Psoas muscle (tissue), 7 donors: ENCODE measurements at regions not wholly inside any gene's neighbourhood (a gene's known extent, or its start where the extent isn't known, plus 50 kb on each side); places are given as distances from the start of the nearest gene placed in this dataset.
A peak's percentile ranks its signal among the peaks of the same experiment; 100 is the strongest.
"Not testable (repeated sequence)": the region's sequence is repeated elsewhere in the genome, so short reads cannot be mapped to it uniquely, and the experiment has no call there.

Source experiments
- ATAC-seq, 4 donors: fragments of 200-7000 bp; cut with Tn5 transposase; one replicate each; pipeline ENCODE4 v1.9.1; 2020; ENCODE audit warnings: moderate library complexity in 3 of 4, mild to moderate bottlenecking in 2 of 4
- DNase-seq, 2 donors: peaks; one replicate each; pipeline ENCODE4 v3.0.0-alpha.2; 2020
- H3K27ac ChIP-seq: fragments of 200-600 bp; one replicate; pipeline ENCODE4 v1.8.0; 2022
- H3K27me3 ChIP-seq, 3 donors: fragments of 200-600 bp in 1 of 3; one replicate each; pipeline versions ENCODE4 v1.6.1 to v1.8.0; 2013 to 2022; ENCODE audit warnings: low read length in 2 of 3, mild to moderate bottlenecking in 2 of 3, moderate library complexity in 1 of 3; ENCODE audit not compliant: insufficient read depth in 3 of 3
- H3K36me3 ChIP-seq, 2 donors: fragments of 200-600 bp in 1 of 2; one replicate each; pipeline versions ENCODE4 v1.6.1 to v1.8.0; 2013 to 2022; ENCODE audit warnings: low read depth in 1 of 2, mild to moderate bottlenecking in 1 of 2, moderate library complexity in 1 of 2; ENCODE audit not compliant: insufficient read depth in 1 of 2
- H3K4me1 ChIP-seq: fragments of 200-600 bp; one replicate; pipeline ENCODE4 v1.8.0; 2022
- H3K4me3 ChIP-seq: fragments of 200-600 bp; one replicate; pipeline ENCODE4 v1.8.0; 2022; ENCODE audit warnings: mild to moderate bottlenecking
- H3K9me3 ChIP-seq: fragments of 200-600 bp; one replicate; pipeline ENCODE4 v1.8.0; 2022
- CTCF ChIP-seq: fragments of 200-600 bp; IDR thresholded peaks from one replicate; pipeline ENCODE4 v1.8.0; 2022; ENCODE audit warnings: antibody characterized with exemption
- WGBS, 3 donors: extraction: QIAGEN DNeasy Blood & Tissue Kit; methylation state at CpG; one replicate each; pipeline versions ENCODE4 v1.1.6 to v1.1.7; 2013; 5-methylcytosine and 5-hydroxymethylcytosine counted together
- intact Hi-C, 2 donors: fragments of 100-400 bp; cut with DNase I; formaldehyde crosslinking; loops; one replicate each; pipeline versions ENCODE4 v1.11.0 to v1.14.2; 2022
- donor health status: healthy with polysubstance abuse.
- donor health status: DM: no; HTN: no; CAD: no; lungs with moderate emphysema.
- donor health status: Bipolar disorder and iron deficiency.
- donor health status: healthy.
- donor health status: DM: yes; HTN: yes; CAD: no.
- donor health status: DM: no; HTN: no; CAD: no.
- donor health status: DM: yes; HTN: yes; CAD: no.

- WGBS, 3 donors: 24 to 32% (median 31%) methylated on average over 5 to 8 of the region's 10 CpGs
- DNase-seq, ATAC-seq, H3K4me3 ChIP-seq, H3K27ac ChIP-seq, H3K27me3 ChIP-seq, H3K4me1 ChIP-seq, intact Hi-C loops, H3K9me3 ChIP-seq, H3K36me3 ChIP-seq: not testable (repeated sequence)
Measured at GRCh38 chr16:33009468-33009867, 184.6 kb upstream of the TP53TG3C start.

GRCh38 chr16:33027121-33027520 lies 166.9 kb upstream of the TP53TG3C start:
- H3K36me3 ChIP-seq, H3K27ac ChIP-seq, H3K27me3 ChIP-seq, intact Hi-C loops, ATAC-seq, H3K4me3 ChIP-seq, H3K4me1 ChIP-seq, H3K9me3 ChIP-seq: not testable (repeated sequence)
- WGBS, 3 donors: 49 to 63% (median 59%) methylated on average over 11 to 12 of the region's 15 CpGs
- peak in 1 of 2 donors; percentile 3 for DNase-seq

GRCh38 chr16:33027941-33028340 lies 166.1 kb upstream of the TP53TG3C start:
- H3K36me3 ChIP-seq, H3K27ac ChIP-seq, ATAC-seq, H3K4me3 ChIP-seq, H3K9me3 ChIP-seq, H3K27me3 ChIP-seq, intact Hi-C loops, H3K4me1 ChIP-seq: not testable (repeated sequence)
- 33 to 60% (median 52%) methylated on average over 21 to 41 of the region's 49 CpGs for WGBS, 3 donors
- DNase-seq: peak in 1 of 2 donors; percentile 3

GRCh38 chr16:33028707-33029390 lies 165.2 kb upstream of the TP53TG3C start:
- H3K27me3 ChIP-seq, H3K4me1 ChIP-seq, H3K9me3 ChIP-seq, H3K27ac ChIP-seq, H3K4me3 ChIP-seq, H3K36me3 ChIP-seq, ATAC-seq, intact Hi-C loops: not testable (repeated sequence)
- peak in 1 of 2 donors; percentile 28 for DNase-seq
- 37 to 48% (median 42%) methylated on average over 51 to 64 of the region's 69 CpGs for WGBS, 3 donors

GRCh38 chr16:33048849-33049248 lies 145.2 kb upstream of the TP53TG3C start:
- H3K27me3 ChIP-seq, H3K27ac ChIP-seq, H3K9me3 ChIP-seq, DNase-seq, H3K4me3 ChIP-seq, H3K36me3 ChIP-seq, H3K4me1 ChIP-seq, intact Hi-C loops, ATAC-seq: not testable (repeated sequence)
- WGBS, 3 donors: 22 to 29% (median 28%) methylated on average over 3 to 4 of the region's 4 CpGs

GRCh38 chr16:33059206-33059605 lies 134.8 kb upstream of the TP53TG3C start:
- intact Hi-C loops: no loop called here
- peak in 1 of 2 donors; percentile 17 for DNase-seq

GRCh38 chr16:33059654-33060421 lies 134.2 kb upstream of the TP53TG3C start:
- H3K27me3 ChIP-seq, H3K4me3 ChIP-seq, H3K27ac ChIP-seq, H3K4me1 ChIP-seq, ATAC-seq, H3K36me3 ChIP-seq, intact Hi-C loops, H3K9me3 ChIP-seq: not testable (repeated sequence)
- peak in 1 of 2 donors; percentile 35 for DNase-seq
- WGBS, 3 donors: 35 to 46% (median 44%) methylated on average over 14 to 32 of the region's 48 CpGs

More at GRCh38 chr16:33059206-33059605, 134.8 kb upstream of the TP53TG3C start:
- H3K4me3 ChIP-seq: no peak overlapping the region
- TF ChIP-seq CTCF: no peak
- H3K27me3 ChIP-seq: no peaks in the 10 kb centered on the region
- no peaks in the 10 kb centered on the region for H3K4me1 ChIP-seq
- no peaks in the 10 kb centered on the region for H3K36me3 ChIP-seq
- WGBS, 3 donors: 21 to 37% (median 32%) methylated on average over 35 to 44 of the region's 44 CpGs
- ATAC-seq: no peak
- no peak overlapping the region for H3K27ac ChIP-seq
- no peaks in the 10 kb centered on the region for H3K9me3 ChIP-seq

GRCh38 chr16:33062763-33063162 lies 131.3 kb upstream of the TP53TG3C start:
- H3K9me3 ChIP-seq, H3K27me3 ChIP-seq, ATAC-seq, H3K4me3 ChIP-seq, H3K36me3 ChIP-seq, H3K27ac ChIP-seq, intact Hi-C loops, H3K4me1 ChIP-seq, DNase-seq: not testable (repeated sequence)
- 73 to 84% (median 82%) methylated on average over 3 of the region's 3 CpGs for WGBS, 3 donors

- H3K4me1 ChIP-seq, H3K27ac ChIP-seq, H3K9me3 ChIP-seq, H3K36me3 ChIP-seq, ATAC-seq, DNase-seq, H3K27me3 ChIP-seq, intact Hi-C loops, H3K4me3 ChIP-seq: not testable (repeated sequence)
- WGBS, 3 donors: 64 to 80% (median 70%) methylated on average over 1 of the region's 1 CpG
Measured at GRCh38 chr16:33063365-33064170, 130.5 kb upstream of the TP53TG3C start.
